ENCODE measurements at regions not wholly inside any gene's neighbourhood (a gene's known extent, or its start where the extent isn't known, plus 50 kb on each side); places are given as distances from the start of the nearest gene placed in this dataset.

DNA sequence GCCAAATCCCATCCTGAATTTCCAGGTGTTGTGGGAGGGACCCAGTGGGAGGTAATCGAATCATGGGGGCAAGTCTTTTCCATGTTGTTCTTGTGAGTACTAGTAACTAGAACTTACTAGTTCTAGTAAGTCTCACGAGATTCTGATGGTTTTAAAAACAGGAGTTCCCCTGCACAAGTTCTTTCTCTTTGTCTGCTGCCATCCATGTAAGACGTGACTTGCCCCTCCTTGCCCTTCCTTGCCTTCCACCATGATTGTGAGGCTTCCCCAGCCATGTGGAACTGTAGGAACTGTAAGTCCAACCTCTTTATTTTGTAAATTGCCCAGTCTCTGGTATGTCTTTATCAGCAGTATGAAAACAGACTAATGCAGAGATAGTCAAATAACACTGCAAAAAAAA is 122.7 kb upstream of the BEND6 start:
- no peak for FAIRE-seq
- no peak overlapping the region for H3K4me3 ChIP-seq (ENCODE audit: control insufficient read depth in 2 of 3, extremely low read depth in 1 of 3, insufficient read depth in 2 of 3, low read depth in 1 of 3, low read length in 3 of 3)
- TF ChIP-seq EZH2 (IDR thresholded peaks at IDR 0.05; ENCODE audit: low read length): no peak
- TF ChIP-seq, protein P1, sequence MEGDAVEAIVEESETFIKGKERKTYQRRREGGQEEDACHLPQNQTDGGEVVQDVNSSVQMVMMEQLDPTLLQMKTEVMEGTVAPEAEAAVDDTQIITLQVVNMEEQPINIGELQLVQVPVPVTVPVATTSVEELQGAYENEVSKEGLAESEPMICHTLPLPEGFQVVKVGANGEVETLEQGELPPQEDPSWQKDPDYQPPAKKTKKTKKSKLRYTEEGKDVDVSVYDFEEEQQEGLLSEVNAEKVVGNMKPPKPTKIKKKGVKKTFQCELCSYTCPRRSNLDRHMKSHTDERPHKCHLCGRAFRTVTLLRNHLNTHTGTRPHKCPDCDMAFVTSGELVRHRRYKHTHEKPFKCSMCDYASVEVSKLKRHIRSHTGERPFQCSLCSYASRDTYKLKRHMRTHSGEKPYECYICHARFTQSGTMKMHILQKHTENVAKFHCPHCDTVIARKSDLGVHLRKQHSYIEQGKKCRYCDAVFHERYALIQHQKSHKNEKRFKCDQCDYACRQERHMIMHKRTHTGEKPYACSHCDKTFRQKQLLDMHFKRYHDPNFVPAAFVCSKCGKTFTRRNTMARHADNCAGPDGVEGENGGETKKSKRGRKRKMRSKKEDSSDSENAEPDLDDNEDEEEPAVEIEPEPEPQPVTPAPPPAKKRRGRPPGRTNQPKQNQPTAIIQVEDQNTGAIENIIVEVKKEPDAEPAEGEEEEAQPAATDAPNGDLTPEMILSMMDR (optimal IDR thresholded peaks at IDR 0.05 in 1 of 3, IDR thresholded peaks at IDR 0.05 in 1 of 3, conservative IDR thresholded peaks at IDR 0.05 in 1 of 3; ENCODE audit: extremely low read depth in 1 of 3, insufficient read depth in 2 of 3, low read length in 3 of 3): no peak

DNA sequence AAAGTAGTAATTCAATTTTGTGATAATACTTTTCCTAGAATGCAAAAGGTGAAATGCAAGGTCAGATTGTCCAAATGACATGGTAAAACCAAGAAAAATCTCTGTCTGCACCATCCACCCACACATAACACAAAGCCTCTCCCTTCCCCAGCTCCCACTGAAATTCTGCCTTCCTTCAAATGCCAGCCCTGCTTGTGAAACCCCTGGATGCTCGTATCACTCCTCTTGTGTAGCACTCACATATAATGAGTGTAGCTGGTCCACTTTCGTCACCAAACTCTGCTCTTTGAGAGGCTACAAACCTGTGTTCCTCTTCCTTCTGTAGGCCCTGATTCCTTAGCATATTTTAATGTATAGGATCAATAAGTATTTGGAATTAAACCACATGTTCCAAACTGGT is 123.6 kb upstream of the BEND6 start:
- H4K20me1 ChIP-seq (ENCODE audit: control insufficient read depth, extremely low read depth, insufficient read depth, low read length): no peaks in the 10 kb centered on the region
- no peak overlapping the region for H3K4me2 ChIP-seq (ENCODE audit: control insufficient read depth, extremely low read depth, insufficient read depth, low read depth, low read length)
- FAIRE-seq: no peak
- H3K4me3 ChIP-seq (ENCODE audit: control insufficient read depth in 2 of 3, extremely low read depth in 1 of 3, insufficient read depth in 2 of 3, low read depth in 1 of 3, low read length in 3 of 3): no peak overlapping the region
- no peaks in the 10 kb centered on the region for H3K36me3 ChIP-seq (ENCODE audit: control insufficient read depth in 2 of 2, extremely low read depth in 1 of 2, insufficient read depth in 2 of 2, low read length in 2 of 2)
- H2AFZ ChIP-seq (ENCODE audit: control insufficient read depth, low read length): no peak overlapping the region
- H3K27ac ChIP-seq (ENCODE audit: control insufficient read depth, insufficient read depth, low read length): no peak overlapping the region
- H3K9ac ChIP-seq (ENCODE audit: control insufficient read depth, extremely low read depth, insufficient read depth, low read length): no peak overlapping the region
- H3K9me3 ChIP-seq (ENCODE audit: control insufficient read depth, low read depth, low read length): no peaks in the 10 kb centered on the region
- peaks cover 4% of the 10 kb centered on the region for H3K79me2 ChIP-seq (ENCODE audit: control insufficient read depth, insufficient read depth, low read length)
- no peak for DNase-seq (ENCODE audit: low read depth, low spot score)
- dilution Hi-C loops (cut with MboI; ENCODE audit: extremely low pct_ligation_motif_present, low sequenced_read_pairs): no loop called here
- no peaks in the 10 kb centered on the region for H3K9me1 ChIP-seq (ENCODE audit: control insufficient read depth, extremely low read depth, insufficient read depth, low read length)
- TF ChIP-seq EZH2 (IDR thresholded peaks at IDR 0.05; ENCODE audit: low read length): no peak
- TF ChIP-seq, protein P1 (optimal IDR thresholded peaks at IDR 0.05 in 1 of 3, IDR thresholded peaks at IDR 0.05 in 1 of 3, conservative IDR thresholded peaks at IDR 0.05 in 1 of 3; ENCODE audit: extremely low read depth in 1 of 3, insufficient read depth in 2 of 3, low read length in 3 of 3): no peak
- H3K4me1 ChIP-seq (ENCODE audit: control insufficient read depth, extremely low read depth, insufficient read depth, low read length): no peaks in the 10 kb centered on the region
- no peaks in the 10 kb centered on the region for H3K27me3 ChIP-seq (ENCODE audit: control insufficient read depth, extremely low read depth, insufficient read depth, low read length)

More for the DNA sequence above, 122.7 kb upstream of the BEND6 start:
- H3K9ac ChIP-seq (ENCODE audit: control insufficient read depth, extremely low read depth, insufficient read depth, low read length): no peak overlapping the region
- no peaks in the 10 kb centered on the region for H4K20me1 ChIP-seq (ENCODE audit: control insufficient read depth, extremely low read depth, insufficient read depth, low read length)
- DNase-seq (ENCODE audit: low read depth, low spot score): no peak
- H3K4me1 ChIP-seq (ENCODE audit: control insufficient read depth, extremely low read depth, insufficient read depth, low read length): no peaks in the 10 kb centered on the region
- H2AFZ ChIP-seq (ENCODE audit: control insufficient read depth, low read length): no peak overlapping the region
- H3K4me2 ChIP-seq (ENCODE audit: control insufficient read depth, extremely low read depth, insufficient read depth, low read depth, low read length): no peak overlapping the region
- H3K79me2 ChIP-seq (ENCODE audit: control insufficient read depth, insufficient read depth, low read length): peaks cover 5% of the 10 kb centered on the region
- no peaks in the 10 kb centered on the region for H3K36me3 ChIP-seq (ENCODE audit: control insufficient read depth in 2 of 2, extremely low read depth in 1 of 2, insufficient read depth in 2 of 2, low read length in 2 of 2)
- no peaks in the 10 kb centered on the region for H3K9me1 ChIP-seq (ENCODE audit: control insufficient read depth, extremely low read depth, insufficient read depth, low read length)
- H3K9me3 ChIP-seq (ENCODE audit: control insufficient read depth, low read depth, low read length): no peaks in the 10 kb centered on the region
- H3K27ac ChIP-seq (ENCODE audit: control insufficient read depth, insufficient read depth, low read length): no peak overlapping the region
- dilution Hi-C loops (cut with MboI; ENCODE audit: extremely low pct_ligation_motif_present, low sequenced_read_pairs): no loop called here
- H3K27me3 ChIP-seq (ENCODE audit: control insufficient read depth, extremely low read depth, insufficient read depth, low read length): no peaks in the 10 kb centered on the region
